Mucosa of descending colon (tissue), 3 donors: ENCODE measurements at regions not wholly inside any gene's neighbourhood (a gene's known extent, or its start where the extent isn't known, plus 50 kb on each side); places are given as distances from the start of the nearest gene placed in this dataset.
"Not testable (repeated sequence)": the region's sequence is repeated elsewhere in the genome, so short reads cannot be mapped to it uniquely, and the experiment has no call there.

ENCODE experiments used
- ATAC-seq: fragments of 200-7000 bp; cut with Tn5 transposase; one replicate; pipeline ENCODE4 v1.9.1; 2020; ENCODE audit warnings: mild to moderate bottlenecking, moderate library complexity
- DNase-seq, 3 donors: peaks; one replicate each; pipeline ENCODE4 v3.0.0-alpha.2; 2020
- H3K36me3 ChIP-seq: fragments of 200-600 bp; one replicate; pipeline ENCODE4 v1.8.0; 2021; ENCODE audit warnings: low read depth, mild to moderate bottlenecking
- H3K4me1 ChIP-seq: fragments of 200-600 bp; one replicate; pipeline ENCODE4 v1.8.0; 2021; ENCODE audit warnings: low read depth, mild to moderate bottlenecking
- H3K4me3 ChIP-seq: fragments of 200-600 bp; one replicate; pipeline ENCODE4 v1.8.0; 2021; ENCODE audit warnings: mild to moderate bottlenecking
- H3K9me3 ChIP-seq: fragments of 200-600 bp; one replicate; pipeline ENCODE4 v1.8.0; 2021; ENCODE audit warnings: mild to moderate bottlenecking
- intact Hi-C, 2 donors: fragments of 100-400 bp; cut with DNase I in 1 of 2; cut with micrococcal nuclease in 1 of 2; formaldehyde crosslinking; loops; one replicate each; pipeline versions ENCODE4 v1.11.0 to v1.11.1; 2022; cut with DNase I, micrococcal nuclease
- TF ChIP-seq, protein P1 (sequence below): fragments of 200-600 bp; IDR thresholded peaks from one replicate; pipeline ENCODE4 v1.8.0; 2022; ENCODE audit warnings: antibody characterized with exemption, mild to moderate bottlenecking
- donor health status: DM: no; HTN: no; CAD: no; lungs with moderate emphysema.
- donor health status: DM: no; HTN: no; CAD: no.
- donor health status: DM: no; HTN: yes; CAD: no.

DNA sequence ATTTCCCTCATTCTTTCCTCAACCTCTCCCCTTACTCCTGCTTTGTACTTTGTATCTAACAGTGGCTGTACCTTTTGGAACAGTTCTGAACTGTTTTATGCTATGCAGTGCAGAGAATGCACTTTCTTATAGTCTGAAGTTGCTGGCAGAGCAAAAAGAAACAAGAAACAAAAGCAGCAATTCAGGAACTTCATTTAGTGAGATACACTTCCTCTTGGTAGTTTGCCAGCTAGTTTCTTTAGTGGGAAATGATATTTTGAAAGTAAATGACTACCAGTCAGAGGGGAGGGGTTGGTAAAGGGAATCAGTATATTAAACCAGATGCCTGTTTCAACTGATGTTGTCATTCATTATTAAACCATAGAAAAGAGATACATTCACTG is 55.0 kb upstream of the CHD2 start:
- no peaks in the 10 kb centered on the region for H3K36me3 ChIP-seq
- peak in 1 of 3 donors; percentile 36 for DNase-seq
- ATAC-seq, result peak; percentile 86
- H3K4me1 ChIP-seq, result peaks cover 10% of the 10 kb centered on the region
- intact Hi-C loops, result no loop called here
- no peak overlapping the region for H3K4me3 ChIP-seq
- TF ChIP-seq, protein P1, sequence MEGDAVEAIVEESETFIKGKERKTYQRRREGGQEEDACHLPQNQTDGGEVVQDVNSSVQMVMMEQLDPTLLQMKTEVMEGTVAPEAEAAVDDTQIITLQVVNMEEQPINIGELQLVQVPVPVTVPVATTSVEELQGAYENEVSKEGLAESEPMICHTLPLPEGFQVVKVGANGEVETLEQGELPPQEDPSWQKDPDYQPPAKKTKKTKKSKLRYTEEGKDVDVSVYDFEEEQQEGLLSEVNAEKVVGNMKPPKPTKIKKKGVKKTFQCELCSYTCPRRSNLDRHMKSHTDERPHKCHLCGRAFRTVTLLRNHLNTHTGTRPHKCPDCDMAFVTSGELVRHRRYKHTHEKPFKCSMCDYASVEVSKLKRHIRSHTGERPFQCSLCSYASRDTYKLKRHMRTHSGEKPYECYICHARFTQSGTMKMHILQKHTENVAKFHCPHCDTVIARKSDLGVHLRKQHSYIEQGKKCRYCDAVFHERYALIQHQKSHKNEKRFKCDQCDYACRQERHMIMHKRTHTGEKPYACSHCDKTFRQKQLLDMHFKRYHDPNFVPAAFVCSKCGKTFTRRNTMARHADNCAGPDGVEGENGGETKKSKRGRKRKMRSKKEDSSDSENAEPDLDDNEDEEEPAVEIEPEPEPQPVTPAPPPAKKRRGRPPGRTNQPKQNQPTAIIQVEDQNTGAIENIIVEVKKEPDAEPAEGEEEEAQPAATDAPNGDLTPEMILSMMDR, result no peak
- H3K9me3 ChIP-seq, result no peaks in the 10 kb centered on the region

DNA sequence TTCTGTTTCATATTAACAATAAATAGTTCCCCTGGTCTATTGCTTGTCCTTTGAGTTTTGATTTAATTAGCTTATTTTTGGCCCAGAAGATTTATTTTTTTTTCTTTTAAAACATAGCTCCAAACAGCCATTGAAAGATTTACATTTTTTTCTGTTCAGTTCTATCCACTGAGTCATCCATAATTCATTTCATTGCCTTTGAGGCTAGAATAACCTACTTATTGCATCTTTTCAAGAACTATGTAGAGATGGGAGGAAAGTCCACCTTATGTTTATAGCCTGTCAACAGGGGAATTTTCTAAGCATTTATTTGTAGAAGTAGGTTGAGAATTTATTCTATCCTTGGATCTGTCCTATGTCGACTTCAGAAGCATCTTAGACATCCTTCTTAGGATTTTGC is 53.4 kb upstream of the CHD2 start:
- intact Hi-C loops, result no loop called here
- no peaks in the 10 kb centered on the region for H3K36me3 ChIP-seq
- TF ChIP-seq, protein P1, result no peak
- DNase-seq, result no peak
- H3K4me3 ChIP-seq, result no peak overlapping the region
- peaks cover 10% of the 10 kb centered on the region for H3K4me1 ChIP-seq
- H3K9me3 ChIP-seq, result no peaks in the 10 kb centered on the region
- ATAC-seq, result no peak

DNA sequence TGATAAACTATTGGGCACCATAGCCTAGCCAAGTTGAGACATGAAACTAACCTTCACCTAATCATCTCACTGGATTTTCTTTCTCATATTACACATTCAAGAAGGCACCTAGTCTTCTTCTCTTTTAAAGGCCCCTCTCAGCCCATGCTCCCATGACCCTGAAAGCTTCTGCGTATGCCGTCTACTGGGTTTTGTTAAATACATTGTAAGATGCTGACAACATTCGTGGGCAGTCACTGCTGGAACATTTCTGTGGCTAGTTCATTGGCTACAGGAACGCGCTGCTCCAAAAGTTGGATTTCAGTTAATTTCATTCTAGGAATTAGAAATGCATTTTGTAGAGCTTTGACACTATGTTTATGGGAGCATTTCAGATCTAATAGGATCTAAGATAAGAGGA is 52.3 kb upstream of the CHD2 start:
- Histone ChIP-seq H3K36me3 (no peaks in the 10 kb centered on the region), H3K9me3 (no peaks in the 10 kb centered on the region), H3K4me3 (no peak overlapping the region), H3K4me1 (peaks cover 10% of the 10 kb centered on the region)
- TF ChIP-seq, protein P1, result no peak
- intact Hi-C loops, result no loop called here
- DNase-seq, result no peak
- no peak for ATAC-seq

DNA sequence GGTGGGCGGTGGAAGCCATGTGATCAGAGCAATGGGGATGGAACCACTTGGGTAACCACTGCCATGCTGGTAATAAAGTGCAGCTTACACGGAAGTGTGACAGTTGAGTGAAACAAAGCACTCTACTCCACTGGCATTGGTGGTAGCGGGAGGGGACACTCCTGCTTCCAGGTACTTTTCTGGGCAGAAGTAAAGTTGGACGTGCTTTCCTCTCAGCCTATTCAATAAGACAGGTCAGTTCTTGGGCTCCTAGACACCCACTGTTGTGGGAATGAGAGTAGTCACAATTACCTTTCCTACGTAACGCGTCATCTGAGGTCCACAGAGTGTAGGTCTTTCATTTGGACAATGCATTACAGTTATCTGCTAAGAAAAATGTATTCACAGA is 51.7 kb upstream of the CHD2 start:
- Histone ChIP-seq H3K36me3 (no peaks in the 10 kb centered on the region), H3K4me3 (no peak overlapping the region), H3K4me1 (peaks cover 10% of the 10 kb centered on the region), H3K9me3 (no peaks in the 10 kb centered on the region)
- intact Hi-C loops, result no loop called here
- DNase-seq (no peak), ATAC-seq (no peak)
- TF ChIP-seq, protein P1, result no peak

DNA sequence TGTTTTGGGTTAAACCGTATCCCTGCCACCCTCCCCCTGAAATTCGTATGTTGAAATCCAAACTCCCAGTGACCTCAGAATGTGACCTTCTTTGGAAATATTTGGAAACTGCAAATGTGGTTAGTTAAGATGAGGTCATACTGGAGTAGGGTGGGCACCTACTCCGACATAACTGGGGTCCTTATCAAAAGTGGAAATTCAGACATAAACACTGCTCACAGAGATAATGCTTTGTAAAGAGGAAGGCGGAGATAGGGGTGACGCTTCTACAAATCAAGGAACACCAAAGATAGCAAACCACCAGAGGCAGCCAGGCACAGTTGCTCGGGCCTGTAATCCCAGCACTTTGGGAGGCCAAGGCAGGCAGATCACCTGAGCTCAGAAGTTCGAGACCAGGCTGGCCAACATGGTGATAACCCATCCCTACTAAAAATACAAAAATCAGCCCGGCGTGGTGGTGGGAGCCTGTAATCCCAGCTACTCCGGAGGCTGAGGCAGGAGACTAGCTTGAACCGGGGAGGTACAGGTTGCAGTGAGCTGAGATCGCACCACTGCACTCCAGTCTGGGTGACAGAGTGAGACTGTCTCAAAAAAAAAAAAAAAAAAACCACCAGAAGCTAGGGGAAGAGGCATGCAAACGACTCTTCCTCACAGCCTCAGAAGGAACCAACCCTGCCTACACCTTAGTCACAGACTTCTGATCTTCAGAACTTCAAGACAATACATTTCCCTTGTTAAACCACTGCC is 51.1 kb upstream of the CHD2 start:
- TF ChIP-seq, protein P1, result no peak
- ATAC-seq (peak; percentile 56), DNase-seq (no peak)
- H3K36me3 ChIP-seq, result no peaks in the 10 kb centered on the region
- no peaks in the 10 kb centered on the region for H3K9me3 ChIP-seq
- H3K4me1 ChIP-seq, result peaks cover 10% of the 10 kb centered on the region
- H3K4me3 ChIP-seq, result no peak overlapping the region
- intact Hi-C loops, result no loop called here

DNA sequence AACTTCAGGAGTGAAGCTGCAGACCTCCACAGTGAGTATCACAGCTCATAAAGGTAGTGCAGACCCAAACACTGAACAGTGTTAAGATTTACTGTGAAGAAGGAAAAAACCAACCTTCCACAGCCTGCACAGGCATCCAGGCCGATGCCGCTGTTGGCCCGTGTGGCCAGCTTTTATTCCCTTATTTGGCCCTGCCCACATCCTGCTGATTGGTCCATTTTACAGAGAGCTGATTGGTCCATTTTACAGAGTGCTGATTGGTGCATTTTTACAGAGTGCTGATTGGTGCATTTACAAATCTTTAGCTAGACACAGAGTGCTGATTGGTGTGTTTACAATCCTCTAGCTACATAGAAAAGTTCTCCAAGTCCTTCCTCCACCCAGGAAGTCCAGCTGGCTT is 49.9 kb upstream of the CHD2 start:
- ATAC-seq, H3K9me3 ChIP-seq, H3K4me3 ChIP-seq, DNase-seq, H3K4me1 ChIP-seq, intact Hi-C loops, H3K36me3 ChIP-seq: not testable (repeated sequence)
